Astrocyte of the spinal cord (primary cell): ENCODE measurements at regions not wholly inside any gene's neighbourhood (a gene's known extent, or its start where the extent isn't known, plus 50 kb on each side); places are given as distances from the start of the nearest gene placed in this dataset.

Experiments
- DNase-seq: peaks from one replicate; pipeline ENCODE4 v3.0.0; 2011; ENCODE audit warnings: low read depth, low spot score
- H3K4me3 ChIP-seq: 2 replicates; pipeline ENCODE4 v1.5.1; 2011; ENCODE audit warnings: low read depth, mild to moderate bottlenecking, low read length, moderate library complexity
- CTCF ChIP-seq: IDR thresholded peaks from 2 replicates; pipeline ENCODE4 v1.5.1; 2012; ENCODE audit warnings: low read depth, mild to moderate bottlenecking, low read length, inconsistent platforms
- in situ Hi-C: cut with HindIII; loops from 2 replicates; pipeline ENCODE4 v1.10.0; 2017; ENCODE audit warnings: low sequenced_read_pairs

DNA sequence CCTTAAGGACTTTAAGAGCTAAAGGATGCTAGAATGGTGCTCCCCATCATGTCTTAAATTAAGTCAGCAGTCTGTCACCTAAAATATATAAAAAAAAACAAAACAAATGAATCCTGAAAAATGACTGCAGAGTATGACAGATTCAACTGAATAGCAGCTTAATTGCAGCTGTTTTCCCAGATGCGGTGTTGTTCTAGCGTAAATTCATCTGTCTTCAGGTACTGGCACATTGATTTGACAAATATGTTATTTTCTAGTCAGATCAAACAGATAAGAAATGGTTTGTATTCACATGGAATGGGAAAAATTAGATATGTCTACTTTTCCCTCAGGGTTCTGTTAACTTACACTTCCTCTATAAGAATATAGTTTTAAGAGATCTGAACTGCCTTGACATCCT is 211.7 kb downstream of the NAF1 start:
- no peak for DNase-seq
- no peak overlapping the region for H3K4me3 ChIP-seq
- TF ChIP-seq CTCF, result no peak
- in situ Hi-C loops, result no loop called here

GRCh38 chr4:162952232-162952631 is 214.5 kb downstream of the NAF1 start:
- H3K4me3 ChIP-seq, result no peak overlapping the region
- peak; percentile 36 for DNase-seq
- TF ChIP-seq CTCF, result no peak
- in situ Hi-C loops, result no loop called here

- in situ Hi-C loops, result no loop called here
- no peak for DNase-seq
- no peak for TF ChIP-seq CTCF
- H3K4me3 ChIP-seq, result no peak overlapping the region
Observed at GRCh38 chr4:162945713-162946112, 221.0 kb downstream of the NAF1 start.

GRCh38 chr4:162943263-162943662 is 223.4 kb downstream of the NAF1 start:
- TF ChIP-seq CTCF, result no peak
- in situ Hi-C loops, result no loop called here
- H3K4me3 ChIP-seq, result no peak overlapping the region
- no peak for DNase-seq

DNA sequence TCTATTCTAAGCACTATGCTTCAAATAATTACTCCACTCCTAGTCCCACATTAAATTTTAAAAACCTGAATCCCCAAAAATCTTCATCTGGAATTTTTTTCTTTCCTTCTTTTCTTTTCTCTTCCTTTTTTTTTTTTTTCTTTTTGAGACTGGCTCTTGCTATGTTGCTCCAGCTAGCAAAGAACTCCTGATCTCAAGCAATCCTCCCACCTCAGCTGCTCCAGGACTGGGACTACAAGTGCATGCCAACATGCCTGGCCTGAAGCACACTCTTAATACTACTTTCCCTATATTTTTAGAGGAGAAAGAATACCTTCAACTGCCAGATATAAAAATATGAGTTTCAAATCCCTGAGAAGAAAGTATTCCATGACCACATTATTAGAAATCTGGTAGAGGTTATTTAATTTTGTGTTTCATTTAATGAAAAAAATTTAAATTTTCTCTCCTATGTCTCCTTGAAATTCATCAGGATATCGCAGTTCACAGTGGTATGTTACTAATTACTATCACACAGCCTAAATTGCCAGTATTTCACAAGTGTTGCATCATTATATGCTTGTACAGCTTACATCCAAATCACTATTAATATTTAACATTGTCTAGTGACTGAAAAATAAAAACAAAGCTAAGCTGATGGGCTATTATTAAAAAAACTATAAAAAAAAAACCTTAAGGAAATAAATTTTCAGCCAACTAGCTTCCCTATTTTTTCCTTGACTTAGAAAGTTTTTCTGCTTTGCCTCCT is 227.8 kb downstream of the NAF1 start:
- in situ Hi-C loops, result no loop called here

DNA sequence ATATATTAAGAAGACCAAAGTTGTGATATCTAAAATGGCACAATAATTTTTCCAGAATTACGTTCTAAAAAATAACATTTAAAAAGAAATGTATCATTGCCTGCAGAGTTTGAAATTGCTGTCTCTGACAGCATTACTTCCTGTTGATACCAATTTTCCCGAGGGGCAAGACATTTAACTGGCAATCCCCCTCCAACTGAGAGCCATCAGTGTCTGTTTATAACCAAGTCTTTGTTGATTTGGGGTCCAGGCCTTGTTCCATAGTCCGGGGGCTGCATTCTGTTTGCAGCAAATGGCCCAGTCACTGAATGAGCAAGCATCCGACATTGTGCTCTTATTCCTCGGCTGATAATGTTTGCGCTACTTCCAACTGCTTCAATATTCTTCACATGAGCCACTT is 231.5 kb downstream of the NAF1 start:
- H3K4me3 ChIP-seq, result no peak overlapping the region
- no peak for DNase-seq
- in situ Hi-C loops, result no loop called here
- TF ChIP-seq CTCF, result no peak

More for the DNA sequence above, 227.8 kb downstream of the NAF1 start:
- no peak for TF ChIP-seq CTCF
- DNase-seq, result no peak
- no peak overlapping the region for H3K4me3 ChIP-seq
